RWPE1 (cell line): ENCODE measurements at regions not wholly inside any gene's neighbourhood (a gene's known extent, or its start where the extent isn't known, plus 50 kb on each side); places are given as distances from the start of the nearest gene placed in this dataset.
"Not testable (repeated sequence)": the region's sequence is repeated elsewhere in the genome, so short reads cannot be mapped to it uniquely, and the experiment has no call there.

Experiments used
- CTCF ChIA-PET: fragments of 350-600 bp; sonication (Branson Sonifier 250); formaldehyde crosslinking; extraction: SDS; loops from one replicate; lab custom pipeline; 2021; lab: Yijun Ruan, JAX
- POLR2A ChIA-PET: fragments of 400-600 bp; formaldehyde crosslinking; extraction: SDS; loops from one replicate; lab custom pipeline; 2020; ENCODE audit warnings: antibody characterized with exemption; ENCODE audit not compliant: low non-redundant PET; lab: Yijun Ruan, JAX
- DNase-seq: peaks from one replicate; pipeline ENCODE4 v3.0.0; 2012; ENCODE audit warnings: low spot score
- H3K27ac ChIP-seq: fragments of 450-650 bp; 2 replicates; pipeline ENCODE4 v1.5.1; 2017
- TF ChIP-seq, protein P1 (sequence below): fragments of 450-650 bp; conservative IDR thresholded peaks from 2 replicates; pipeline ENCODE4 v1.5.1; 2017; ENCODE audit warnings: low read depth, mild to moderate bottlenecking

DNA sequence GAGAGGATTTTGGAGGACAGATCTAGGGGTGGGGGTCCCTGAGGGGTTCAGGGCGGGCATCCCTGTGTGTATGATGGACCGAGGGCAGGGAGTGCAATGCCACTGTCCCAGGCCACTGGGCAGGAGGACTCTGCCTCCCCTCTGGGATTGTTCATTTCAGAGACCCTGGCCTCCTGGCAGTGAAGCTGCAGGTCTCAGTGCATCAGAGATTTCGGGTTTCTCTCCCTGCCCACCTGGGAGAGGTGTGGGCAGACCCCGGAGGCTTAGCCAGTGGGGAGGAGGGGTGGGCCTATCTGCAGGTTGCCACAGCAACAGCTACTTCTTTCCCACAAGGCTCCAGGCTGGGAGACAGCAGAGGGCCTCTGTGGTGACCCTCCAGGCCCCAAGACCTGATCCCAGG, 80.1 kb upstream of the LRPAP1 start:
- H3K27ac ChIP-seq = no peak overlapping the region
- POLR2A ChIA-PET = no interaction called here
- CTCF ChIA-PET = no interaction called here
- TF ChIP-seq, protein P1, sequence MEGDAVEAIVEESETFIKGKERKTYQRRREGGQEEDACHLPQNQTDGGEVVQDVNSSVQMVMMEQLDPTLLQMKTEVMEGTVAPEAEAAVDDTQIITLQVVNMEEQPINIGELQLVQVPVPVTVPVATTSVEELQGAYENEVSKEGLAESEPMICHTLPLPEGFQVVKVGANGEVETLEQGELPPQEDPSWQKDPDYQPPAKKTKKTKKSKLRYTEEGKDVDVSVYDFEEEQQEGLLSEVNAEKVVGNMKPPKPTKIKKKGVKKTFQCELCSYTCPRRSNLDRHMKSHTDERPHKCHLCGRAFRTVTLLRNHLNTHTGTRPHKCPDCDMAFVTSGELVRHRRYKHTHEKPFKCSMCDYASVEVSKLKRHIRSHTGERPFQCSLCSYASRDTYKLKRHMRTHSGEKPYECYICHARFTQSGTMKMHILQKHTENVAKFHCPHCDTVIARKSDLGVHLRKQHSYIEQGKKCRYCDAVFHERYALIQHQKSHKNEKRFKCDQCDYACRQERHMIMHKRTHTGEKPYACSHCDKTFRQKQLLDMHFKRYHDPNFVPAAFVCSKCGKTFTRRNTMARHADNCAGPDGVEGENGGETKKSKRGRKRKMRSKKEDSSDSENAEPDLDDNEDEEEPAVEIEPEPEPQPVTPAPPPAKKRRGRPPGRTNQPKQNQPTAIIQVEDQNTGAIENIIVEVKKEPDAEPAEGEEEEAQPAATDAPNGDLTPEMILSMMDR = no peak
- no peak for DNase-seq

DNA sequence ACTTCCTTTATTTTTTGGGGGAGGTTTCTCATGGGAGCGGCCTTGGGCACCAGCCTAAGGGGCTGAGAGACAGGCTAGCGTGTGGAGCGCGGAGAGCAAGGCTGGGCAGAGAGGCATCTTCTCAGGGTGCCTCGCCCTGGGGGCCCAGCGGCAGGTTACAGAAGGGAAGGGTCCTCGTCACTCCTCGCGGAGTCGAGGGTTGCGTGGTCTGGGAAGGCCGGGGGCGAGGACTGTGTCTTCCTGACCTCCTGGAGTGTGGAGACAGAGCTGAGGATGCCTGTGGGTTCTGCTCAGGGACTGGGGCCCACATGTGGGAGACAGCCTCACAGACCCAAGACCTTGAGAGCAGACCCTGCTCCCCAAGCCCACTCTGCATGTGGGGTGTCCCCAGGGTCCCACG, 79.6 kb upstream of the LRPAP1 start:
- no peak for DNase-seq
- CTCF ChIA-PET = no interaction called here
- TF ChIP-seq, protein P1 = no peak
- POLR2A ChIA-PET = no interaction called here
- no peak overlapping the region for H3K27ac ChIP-seq

- DNase-seq, POLR2A ChIA-PET, H3K27ac ChIP-seq, CTCF ChIA-PET: not testable (repeated sequence)
Observed at GRCh38 chr4:3610851-3611250, 78.6 kb upstream of the LRPAP1 start.

GRCh38 chr4:3609905-3610304, 77.7 kb upstream of the LRPAP1 start:
- POLR2A ChIA-PET, CTCF ChIA-PET, DNase-seq, H3K27ac ChIP-seq: not testable (repeated sequence)

DNA sequence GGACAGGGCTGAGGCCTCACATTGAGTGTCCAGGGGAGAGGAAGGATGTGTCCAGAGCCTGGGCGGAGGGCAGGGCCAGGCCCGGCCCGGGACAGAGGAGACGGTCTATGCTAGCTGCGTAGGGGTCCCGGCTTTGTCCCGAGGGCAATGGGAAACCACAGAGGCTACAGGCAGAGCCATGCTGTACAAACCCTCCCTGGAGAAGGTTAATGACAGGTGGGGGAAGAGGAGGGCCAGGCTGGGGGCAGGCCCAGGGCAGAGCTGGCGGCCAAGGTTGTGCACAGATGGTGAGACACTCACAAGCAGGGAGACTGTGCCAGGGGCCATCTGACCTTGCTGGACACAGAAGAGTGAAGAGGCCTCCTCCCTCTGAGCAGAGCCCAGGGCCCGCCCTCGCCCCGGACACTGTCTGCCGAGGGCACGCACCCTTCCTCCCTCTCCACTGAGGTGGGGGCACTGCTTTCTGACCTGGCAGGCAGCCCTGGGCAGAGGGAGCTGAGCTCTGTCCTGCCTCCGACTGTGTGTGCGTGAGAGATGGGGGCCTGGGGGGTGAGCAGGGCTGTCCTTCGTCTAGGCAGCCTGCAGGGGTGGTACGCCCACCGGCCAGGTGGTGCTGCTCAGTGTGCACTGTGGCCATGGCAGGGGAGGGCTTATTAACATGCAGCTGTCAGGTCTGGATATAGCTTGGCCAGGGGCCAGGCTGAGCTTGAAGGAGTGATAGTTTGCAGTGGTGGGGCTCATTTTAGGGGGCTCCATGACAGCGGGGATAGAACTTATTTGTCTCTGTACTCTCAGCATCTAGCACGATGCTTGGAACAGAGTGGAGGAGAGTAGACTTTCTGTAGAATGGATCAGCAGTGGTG, 75.7 kb upstream of the LRPAP1 start:
- DNase-seq = no peak
- POLR2A ChIA-PET = no interaction called here

DNA sequence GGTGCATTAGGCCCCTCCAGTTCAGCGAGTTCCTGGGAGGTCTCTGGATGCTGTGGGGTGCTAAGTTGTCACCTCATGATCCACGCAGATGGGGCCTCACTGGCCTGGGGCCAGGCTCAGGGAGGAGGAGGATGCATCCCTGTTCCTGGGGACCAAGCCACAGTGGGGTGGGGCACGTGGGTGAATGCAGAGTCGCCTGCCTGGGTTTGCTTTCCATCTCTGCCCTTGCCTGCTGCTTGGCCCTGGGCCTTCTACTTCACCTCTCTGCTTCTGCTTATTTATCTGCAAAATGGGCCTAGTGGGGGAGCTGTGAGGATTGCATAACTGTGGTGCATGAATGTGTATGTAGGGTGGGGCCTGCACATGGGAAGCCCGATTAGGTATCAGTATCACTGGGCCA, 74.6 kb upstream of the LRPAP1 start:
- H3K27ac ChIP-seq, POLR2A ChIA-PET, DNase-seq, CTCF ChIA-PET: not testable (repeated sequence)

More for the DNA sequence above, 75.7 kb upstream of the LRPAP1 start:
- CTCF ChIA-PET = interaction anchor here (0.6 kb wide), 1 partner anchor 1341 kb away, joined by 4 read pairs; no protein-coding TSS in a partner anchor
- TF ChIP-seq, protein P1 = no peak
- no peak overlapping the region for H3K27ac ChIP-seq

DNA sequence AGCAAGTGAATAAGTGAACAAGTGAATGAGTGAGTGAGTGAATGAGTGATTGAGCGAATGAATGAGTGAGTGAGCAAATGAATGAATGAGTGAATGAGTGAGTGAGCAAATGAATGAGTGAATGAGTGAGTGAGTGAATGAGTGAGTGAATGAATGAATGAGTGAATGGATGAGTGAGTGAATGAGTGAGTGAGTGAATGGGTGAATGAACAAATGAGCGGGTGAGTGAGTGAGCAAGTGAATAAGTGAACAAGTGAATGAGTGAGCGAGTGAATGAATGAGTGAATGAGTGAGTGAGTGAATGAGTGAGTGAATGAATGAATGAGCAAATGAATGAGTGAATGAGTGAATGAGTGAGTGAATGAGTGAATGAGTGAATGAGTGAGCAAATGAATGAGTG, 74.0 kb upstream of the LRPAP1 start:
- H3K27ac ChIP-seq, DNase-seq, POLR2A ChIA-PET, CTCF ChIA-PET: not testable (repeated sequence)

DNA sequence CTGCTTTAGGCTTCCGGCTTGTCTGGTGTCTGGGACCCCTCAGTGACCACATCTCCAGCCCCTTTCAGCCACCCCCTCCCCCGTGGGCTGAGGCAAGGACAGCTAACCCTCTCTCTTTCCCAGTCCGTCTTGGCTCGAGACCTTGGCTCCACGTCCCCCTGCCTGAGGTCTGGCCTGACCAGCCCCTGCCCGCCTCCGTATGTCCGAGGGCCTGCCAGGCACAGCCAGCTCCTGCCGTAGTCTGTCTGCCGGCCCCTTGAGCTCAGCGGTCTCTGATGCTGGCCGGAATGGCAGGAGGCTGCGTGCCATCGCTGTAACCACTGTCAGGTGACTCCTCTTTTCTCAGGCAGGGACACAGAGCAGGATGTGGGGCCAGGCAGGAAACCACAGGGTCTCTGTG, 73.3 kb upstream of the LRPAP1 start:
- TF ChIP-seq, protein P1 = no peak
- CTCF ChIA-PET = no interaction called here

GRCh38 chr4:3602886-3603645, 70.8 kb upstream of the LRPAP1 start:
- H3K27ac ChIP-seq, CTCF ChIA-PET, DNase-seq, POLR2A ChIA-PET: not testable (repeated sequence)

More for the DNA sequence above, 73.3 kb upstream of the LRPAP1 start:
- no peak overlapping the region for H3K27ac ChIP-seq
- DNase-seq = no peak
- POLR2A ChIA-PET = no interaction called here
